ENCODE measurements at regions not wholly inside any gene's neighbourhood (a gene's known extent, or its start where the extent isn't known, plus 50 kb on each side); places are given as distances from the start of the nearest gene placed in this dataset.

GRCh38 chr7:13593854-13594253, 395.6 kb downstream of the ETV1 start:
- Histone ChIP-seq H3K4me3 (ENCODE audit: control extremely low read depth in 1 of 5, extremely low read depth in 1 of 5, insufficient read depth in 1 of 5, low read depth in 2 of 5, low read length in 4 of 5) (no peak overlapping the region), H3K4me1 (ENCODE audit: control insufficient read depth in 2 of 2, insufficient read depth in 2 of 2, low read length in 2 of 2) (no peaks in the 10 kb centered on the region), H3K79me2 (ENCODE audit: control insufficient read depth, insufficient read depth, low read length) (no peaks in the 10 kb centered on the region), H3K27me3 (replicated peaks in 1 of 4; ENCODE audit: control extremely low read depth in 1 of 4, control insufficient read depth in 3 of 4, insufficient read depth in 4 of 4, low read length in 3 of 4) (no peaks in the 10 kb centered on the region), H3K4me2 (replicated peaks; ENCODE audit: low read depth, low read length, poor library complexity, severe bottlenecking) (no peak overlapping the region), H3K9ac (ENCODE audit: low read length) (no peak overlapping the region), H3K27ac (ENCODE audit: low read length in 2 of 2) (no peak overlapping the region), H3K36me3 (replicated peaks in 1 of 2; ENCODE audit: control extremely low read depth in 1 of 2, control insufficient read depth in 1 of 2, extremely low read depth in 1 of 2, insufficient read depth in 2 of 2, low read length in 1 of 2) (no peaks in the 10 kb centered on the region), H2AFZ (ENCODE audit: insufficient read depth, low read depth, low read length, poor library complexity, severe bottlenecking) (no peak overlapping the region), H3K9me3 (ENCODE audit: control extremely low read depth in 1 of 3, control insufficient read depth in 2 of 3, insufficient read depth in 1 of 3, low read length in 2 of 3) (peaks cover 0 to 9% (median 0%) of the 10 kb centered on the region in 3 donors), H4K20me1 (ENCODE audit: control insufficient read depth, insufficient read depth, low read length, poor library complexity, severe bottlenecking) (no peaks in the 10 kb centered on the region)
- H3K9me3 Mint-ChIP-seq (ENCODE audit: insufficient read depth): peaks cover 2% of the 10 kb centered on the region
- H3K27me3 Mint-ChIP-seq: no peaks in the 10 kb centered on the region
- ATAC-seq (ENCODE audit: low read depth): no peak
- WGBS (ENCODE audit: insufficient coverage): no CpG with 5 or more reads among the region's 2 CpGs
- H3K4me1 Mint-ChIP-seq: no peaks in the 10 kb centered on the region
- POLR2A ChIA-PET: no interaction called here
- H3K4me3 Mint-ChIP-seq: no peak overlapping the region
- CTCF ChIA-PET: no interaction called here
- no peak overlapping the region for H3K27ac Mint-ChIP-seq
- TF ChIP-seq, protein P1, sequence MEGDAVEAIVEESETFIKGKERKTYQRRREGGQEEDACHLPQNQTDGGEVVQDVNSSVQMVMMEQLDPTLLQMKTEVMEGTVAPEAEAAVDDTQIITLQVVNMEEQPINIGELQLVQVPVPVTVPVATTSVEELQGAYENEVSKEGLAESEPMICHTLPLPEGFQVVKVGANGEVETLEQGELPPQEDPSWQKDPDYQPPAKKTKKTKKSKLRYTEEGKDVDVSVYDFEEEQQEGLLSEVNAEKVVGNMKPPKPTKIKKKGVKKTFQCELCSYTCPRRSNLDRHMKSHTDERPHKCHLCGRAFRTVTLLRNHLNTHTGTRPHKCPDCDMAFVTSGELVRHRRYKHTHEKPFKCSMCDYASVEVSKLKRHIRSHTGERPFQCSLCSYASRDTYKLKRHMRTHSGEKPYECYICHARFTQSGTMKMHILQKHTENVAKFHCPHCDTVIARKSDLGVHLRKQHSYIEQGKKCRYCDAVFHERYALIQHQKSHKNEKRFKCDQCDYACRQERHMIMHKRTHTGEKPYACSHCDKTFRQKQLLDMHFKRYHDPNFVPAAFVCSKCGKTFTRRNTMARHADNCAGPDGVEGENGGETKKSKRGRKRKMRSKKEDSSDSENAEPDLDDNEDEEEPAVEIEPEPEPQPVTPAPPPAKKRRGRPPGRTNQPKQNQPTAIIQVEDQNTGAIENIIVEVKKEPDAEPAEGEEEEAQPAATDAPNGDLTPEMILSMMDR (IDR thresholded peaks at IDR 0.05): no peak
- no peak for TF ChIP-seq EZH2 (IDR thresholded peaks at IDR 0.05; ENCODE audit: borderline replicate concordance, insufficient read depth, low read depth, low read length, poor library complexity, severe bottlenecking)
- intact Hi-C loops (cut with micrococcal nuclease): no loop called here
- no peak for DNase-seq

GRCh38 chr7:13602036-13602435, 387.4 kb downstream of the ETV1 start:
- H3K36me3 ChIP-seq (replicated peaks in 1 of 2; ENCODE audit: control extremely low read depth in 1 of 2, control insufficient read depth in 1 of 2, extremely low read depth in 1 of 2, insufficient read depth in 2 of 2, low read length in 1 of 2): no peaks in the 10 kb centered on the region
- H3K4me2 ChIP-seq (replicated peaks; ENCODE audit: low read depth, low read length, poor library complexity, severe bottlenecking): no peak overlapping the region
- H3K9me3 ChIP-seq (ENCODE audit: control extremely low read depth in 1 of 3, control insufficient read depth in 2 of 3, insufficient read depth in 1 of 3, low read length in 2 of 3): peaks cover 0 to 4% (median 0%) of the 10 kb centered on the region in 3 donors
- no peak overlapping the region for H3K4me3 ChIP-seq (ENCODE audit: control extremely low read depth in 1 of 5, extremely low read depth in 1 of 5, insufficient read depth in 1 of 5, low read depth in 2 of 5, low read length in 4 of 5)
- no peak for ATAC-seq (ENCODE audit: low read depth)
- Mint-ChIP-seq H3K4me1 (no peaks in the 10 kb centered on the region), H3K4me3 (no peak overlapping the region), H3K9me3 (ENCODE audit: insufficient read depth) (peaks cover 3% of the 10 kb centered on the region), H3K27me3 (no peaks in the 10 kb centered on the region), H3K27ac (no peak overlapping the region)
- no peaks in the 10 kb centered on the region for H3K27me3 ChIP-seq (replicated peaks in 1 of 4; ENCODE audit: control extremely low read depth in 1 of 4, control insufficient read depth in 3 of 4, insufficient read depth in 4 of 4, low read length in 3 of 4)
- CTCF ChIA-PET: no interaction called here
- no peak overlapping the region for H3K9ac ChIP-seq (ENCODE audit: low read length)
- no peak for DNase-seq
- H4K20me1 ChIP-seq (ENCODE audit: control insufficient read depth, insufficient read depth, low read length, poor library complexity, severe bottlenecking): no peaks in the 10 kb centered on the region
- H2AFZ ChIP-seq (ENCODE audit: insufficient read depth, low read depth, low read length, poor library complexity, severe bottlenecking): no peak overlapping the region
- no CpG with 5 or more reads among the region's 2 CpGs for WGBS (ENCODE audit: insufficient coverage)
- intact Hi-C loops (cut with micrococcal nuclease): no loop called here
- TF ChIP-seq EZH2 (IDR thresholded peaks at IDR 0.05; ENCODE audit: borderline replicate concordance, insufficient read depth, low read depth, low read length, poor library complexity, severe bottlenecking): no peak
- TF ChIP-seq, protein P1 (IDR thresholded peaks at IDR 0.05): no peak
- POLR2A ChIA-PET: no interaction called here
- no peaks in the 10 kb centered on the region for H3K79me2 ChIP-seq (ENCODE audit: control insufficient read depth, insufficient read depth, low read length)
- H3K4me1 ChIP-seq (ENCODE audit: control insufficient read depth in 2 of 2, insufficient read depth in 2 of 2, low read length in 2 of 2): no peaks in the 10 kb centered on the region
- H3K27ac ChIP-seq (ENCODE audit: low read length in 2 of 2): no peak overlapping the region
